ENCODE measurements at regions not wholly inside any gene's neighbourhood (a gene's known extent, or its start where the extent isn't known, plus 50 kb on each side); places are given as distances from the start of the nearest gene placed in this dataset.

- Histone ChIP-seq H3K9me2 (ENCODE audit: insufficient read depth, low read length) (no peaks in the 10 kb centered on the region), H3K79me2 (ENCODE audit: insufficient read depth, low read depth, low read length) (no peaks in the 10 kb centered on the region), H3K4me3 (ENCODE audit: low read depth, low read length, poor library complexity, severe bottlenecking) (no peak overlapping the region), H3K27ac (ENCODE audit: low read depth, low read length, poor library complexity, severe bottlenecking) (no peak overlapping the region), H3K36me3 (ENCODE audit: insufficient read depth, low read length) (no peaks in the 10 kb centered on the region), H3K9me3 (ENCODE audit: low read length) (no peaks in the 10 kb centered on the region), H3K4me1 (ENCODE audit: insufficient read depth, low read length, poor library complexity, severe bottlenecking) (no peaks in the 10 kb centered on the region), H4K20me1 (ENCODE audit: insufficient read depth, low read length) (no peaks in the 10 kb centered on the region), H3K4me2 (ENCODE audit: low read length) (no peak overlapping the region), H2AFZ (ENCODE audit: low read length) (no peak overlapping the region)
- ChIA-PET CTCF (ENCODE audit: unreplicated experiment) (no interaction called here), POLR2A (no interaction called here)
- no peak for TF ChIP-seq CTCF (conservative IDR thresholded peaks at IDR 0.05; ENCODE audit: low read length)
- TF ChIP-seq EZH2phosphoT487 (IDR thresholded peaks at IDR 0.05; ENCODE audit: borderline replicate concordance, low read depth, low read length), result no peak
- no peak for DNase-seq (ENCODE audit: low spot score)
- BruUV-seq (replicated peaks), result no TSS peak
- intact Hi-C loops (cut with micrococcal nuclease; ENCODE audit: unreplicated experiment), result no loop called here
Observed at GRCh38 chr14:81682134-81682533, 148.5 kb upstream of the SEL1L start.

- Histone ChIP-seq H3K4me1 (ENCODE audit: insufficient read depth, low read length, poor library complexity, severe bottlenecking) (no peaks in the 10 kb centered on the region), H3K79me2 (ENCODE audit: insufficient read depth, low read depth, low read length) (no peaks in the 10 kb centered on the region), H3K9me3 (ENCODE audit: low read length) (no peaks in the 10 kb centered on the region), H3K4me3 (ENCODE audit: low read depth, low read length, poor library complexity, severe bottlenecking) (no peak overlapping the region), H3K27ac (ENCODE audit: low read depth, low read length, poor library complexity, severe bottlenecking) (no peak overlapping the region), H3K36me3 (ENCODE audit: insufficient read depth, low read length) (no peaks in the 10 kb centered on the region), H3K4me2 (ENCODE audit: low read length) (no peak overlapping the region), H4K20me1 (ENCODE audit: insufficient read depth, low read length) (no peaks in the 10 kb centered on the region), H3K9me2 (ENCODE audit: insufficient read depth, low read length) (no peaks in the 10 kb centered on the region), H2AFZ (ENCODE audit: low read length) (no peak overlapping the region)
- intact Hi-C loops (cut with micrococcal nuclease; ENCODE audit: unreplicated experiment), result no loop called here
- ChIA-PET CTCF (ENCODE audit: unreplicated experiment) (no interaction called here), POLR2A (no interaction called here)
- BruUV-seq (replicated peaks), result no TSS peak
- no peak for DNase-seq (ENCODE audit: low spot score)
- TF ChIP-seq CTCF (conservative IDR thresholded peaks at IDR 0.05; ENCODE audit: low read length) (no peak), EZH2phosphoT487 (IDR thresholded peaks at IDR 0.05; ENCODE audit: borderline replicate concordance, low read depth, low read length) (no peak)
Observed at GRCh38 chr14:81682701-81683100, 149.0 kb upstream of the SEL1L start.

GRCh38 chr14:81684696-81685095 lies 151.0 kb upstream of the SEL1L start:
- Histone ChIP-seq H3K27ac (ENCODE audit: low read depth, low read length, poor library complexity, severe bottlenecking) (no peak overlapping the region), H2AFZ (ENCODE audit: low read length) (no peak overlapping the region), H3K79me2 (ENCODE audit: insufficient read depth, low read depth, low read length) (no peaks in the 10 kb centered on the region), H3K4me3 (ENCODE audit: low read depth, low read length, poor library complexity, severe bottlenecking) (no peak overlapping the region), H3K4me1 (ENCODE audit: insufficient read depth, low read length, poor library complexity, severe bottlenecking) (no peaks in the 10 kb centered on the region), H3K4me2 (ENCODE audit: low read length) (no peak overlapping the region), H3K9me3 (ENCODE audit: low read length) (no peaks in the 10 kb centered on the region), H4K20me1 (ENCODE audit: insufficient read depth, low read length) (no peaks in the 10 kb centered on the region), H3K36me3 (ENCODE audit: insufficient read depth, low read length) (no peaks in the 10 kb centered on the region), H3K9me2 (ENCODE audit: insufficient read depth, low read length) (no peaks in the 10 kb centered on the region)
- ChIA-PET CTCF (ENCODE audit: unreplicated experiment) (no interaction called here), POLR2A (no interaction called here)
- DNase-seq (ENCODE audit: low spot score), result no peak
- intact Hi-C loops (cut with micrococcal nuclease; ENCODE audit: unreplicated experiment), result no loop called here
- no TSS peak for BruUV-seq (replicated peaks)
- TF ChIP-seq CTCF (conservative IDR thresholded peaks at IDR 0.05; ENCODE audit: low read length), result no peak
- TF ChIP-seq EZH2phosphoT487 (IDR thresholded peaks at IDR 0.05; ENCODE audit: borderline replicate concordance, low read depth, low read length), result no peak

All from OCI-LY7 (cell line).